ENCODE measurements at regions not wholly inside any gene's neighbourhood (a gene's known extent, or its start where the extent isn't known, plus 50 kb on each side); places are given as distances from the start of the nearest gene placed in this dataset.
"Not testable (repeated sequence)": the region's sequence is repeated elsewhere in the genome, so short reads cannot be mapped to it uniquely, and the experiment has no call there.

DNA sequence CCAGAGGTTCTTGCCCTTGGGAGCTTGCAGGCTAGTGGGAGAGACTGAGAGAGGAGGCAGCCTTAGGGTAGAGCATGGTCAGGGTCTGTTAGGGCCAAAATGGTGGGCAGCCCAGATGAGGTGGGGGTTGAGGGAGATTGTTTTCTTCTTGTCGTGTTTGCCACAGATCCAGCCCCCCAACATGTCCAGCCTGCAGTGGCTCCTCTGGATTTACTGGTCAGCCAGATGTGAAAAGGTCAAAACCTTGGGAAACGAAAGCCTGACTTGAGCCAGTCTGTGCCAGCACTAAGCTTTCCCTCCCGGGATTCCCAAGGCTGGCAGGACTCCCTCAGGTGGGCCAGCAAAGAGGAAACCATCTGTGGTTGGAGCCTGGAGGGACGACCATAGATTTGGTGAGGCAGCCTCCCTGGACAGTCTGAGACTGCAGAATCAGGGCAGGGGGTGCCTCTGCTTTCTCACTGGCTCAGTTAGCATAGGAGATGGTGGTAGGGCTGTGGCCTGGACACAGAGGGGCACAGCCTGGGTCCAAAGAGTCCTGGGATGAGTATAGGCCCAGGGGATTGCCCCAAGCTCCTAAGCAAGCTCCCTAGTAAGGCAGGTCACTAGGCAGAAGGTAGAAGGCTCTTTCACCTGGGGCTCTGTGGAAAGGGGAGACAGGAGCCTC is 51.2 kb upstream of the PRR23C start:
- DNase-seq: no peak

DNA sequence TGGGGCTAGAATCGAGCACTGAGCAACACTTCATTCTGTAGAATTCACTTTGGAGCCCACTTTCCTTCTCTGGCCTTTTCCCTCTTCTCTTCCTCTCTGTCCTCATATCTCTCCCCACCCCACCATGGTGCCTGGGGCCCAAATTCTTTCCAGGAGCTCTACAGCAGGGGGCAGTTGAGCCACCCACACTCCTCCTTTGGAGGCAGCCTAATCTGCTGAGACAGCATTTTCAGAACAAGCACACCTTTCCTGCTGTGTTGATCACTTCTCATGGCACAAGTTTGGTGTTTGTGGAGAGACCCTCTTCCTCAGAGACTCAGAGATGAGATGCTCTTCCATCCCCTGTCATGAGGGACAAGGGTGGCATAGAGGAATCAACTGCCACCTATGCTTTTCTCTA is 52.0 kb upstream of the PRR23C start:
- DNase-seq: no peak

DNA sequence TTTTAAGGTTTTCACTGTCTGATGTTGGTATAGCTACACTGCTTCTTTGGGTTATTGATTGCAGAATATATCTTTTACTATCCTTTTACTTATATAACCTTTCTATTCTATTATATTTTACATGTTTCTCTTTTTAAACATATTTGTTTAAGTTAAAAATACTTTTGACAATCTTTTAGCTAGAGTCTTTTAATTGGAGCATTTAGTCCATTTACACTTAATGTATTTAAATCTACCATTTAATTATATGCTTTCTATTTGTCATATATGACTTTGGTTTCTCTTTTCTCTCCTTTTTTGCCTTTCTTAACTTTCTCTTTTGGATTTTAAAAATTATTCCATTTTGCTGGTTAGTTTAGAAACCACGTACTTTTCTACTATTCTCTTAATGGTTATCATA is 53.7 kb upstream of the PRR23C start:
- DNase-seq: no peak

DNA sequence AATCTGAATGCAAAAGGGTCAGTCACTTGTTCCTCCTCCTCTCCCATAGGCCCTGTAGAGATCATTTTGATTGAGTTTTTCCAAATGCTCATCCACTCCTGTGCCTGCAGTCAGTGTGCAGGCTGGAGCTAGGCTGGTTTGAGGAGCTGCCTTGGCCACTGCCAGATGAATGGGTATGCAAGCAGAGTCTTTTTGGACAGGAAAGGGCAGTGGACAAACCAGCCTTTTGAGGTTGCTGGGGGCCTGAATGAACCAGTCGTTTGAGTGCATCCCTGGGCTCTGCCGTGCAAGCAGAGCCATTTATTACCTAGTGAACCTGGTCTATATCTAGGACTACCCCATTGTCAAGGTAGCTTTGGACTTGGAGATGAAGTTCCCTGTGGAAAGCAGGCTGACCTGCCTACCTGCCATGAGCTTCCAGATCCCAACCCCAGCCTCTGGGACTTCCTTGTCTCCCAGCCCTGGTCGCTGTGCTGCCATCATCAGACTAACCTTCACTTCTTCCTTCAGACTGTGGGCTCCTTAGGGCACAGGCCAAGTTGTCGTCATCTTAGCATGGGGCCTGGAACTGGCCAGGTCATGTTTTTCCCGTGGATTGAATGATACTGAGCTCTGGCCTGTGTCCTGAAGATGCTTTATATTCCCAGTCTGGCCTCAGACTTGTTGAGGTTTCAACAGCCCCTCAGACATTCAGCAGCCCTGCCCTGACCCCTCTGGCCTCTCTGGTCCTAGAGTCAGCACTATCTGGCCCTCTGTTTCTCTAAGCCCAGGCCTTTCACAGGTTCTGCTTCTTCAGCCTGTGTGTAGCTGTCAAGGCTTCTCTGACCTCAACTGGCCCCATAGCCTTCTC is 55.5 kb upstream of the PRR23C start:
- DNase-seq: no peak

DNA sequence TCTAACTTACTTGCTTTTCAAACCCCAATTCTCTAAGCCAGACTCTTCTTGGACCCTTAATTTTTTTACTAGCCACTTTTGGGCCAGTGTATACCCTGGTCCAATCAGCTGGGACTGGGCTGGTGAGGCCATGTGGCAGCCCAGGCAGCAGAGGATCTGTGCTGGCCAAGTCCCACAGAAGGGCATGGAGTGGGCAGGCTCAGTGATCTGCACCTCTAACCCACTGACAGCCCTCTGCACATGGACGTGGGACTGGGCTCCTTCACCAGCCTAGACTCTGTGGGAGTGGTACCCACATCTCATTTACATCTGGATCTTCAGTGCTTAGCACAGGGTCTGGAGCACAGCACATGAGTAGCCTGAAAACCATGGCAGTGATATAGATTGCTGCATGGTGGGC is 56.1 kb upstream of the PRR23C start:
- DNase-seq: no peak

DNA sequence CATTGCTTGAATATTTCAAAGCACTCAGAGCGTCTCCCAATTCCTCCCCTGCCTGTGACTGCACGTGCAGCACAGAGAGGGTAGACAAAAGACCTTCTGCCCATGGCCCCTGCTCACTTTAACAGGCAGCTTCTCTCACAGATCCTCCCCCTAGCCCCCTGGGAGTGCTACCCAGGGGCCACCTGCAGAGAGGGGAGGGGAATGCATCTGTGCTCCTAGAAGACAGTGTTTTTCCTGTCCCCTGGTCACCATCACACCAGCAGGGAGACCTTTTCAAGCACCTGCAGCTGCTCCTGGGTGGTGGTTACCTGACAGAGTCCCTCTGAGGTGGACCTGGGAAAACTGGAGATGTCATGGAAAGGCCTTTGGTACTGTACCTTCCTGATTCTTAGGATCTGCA is 56.7 kb upstream of the PRR23C start:
- DNase-seq: no peak

DNA sequence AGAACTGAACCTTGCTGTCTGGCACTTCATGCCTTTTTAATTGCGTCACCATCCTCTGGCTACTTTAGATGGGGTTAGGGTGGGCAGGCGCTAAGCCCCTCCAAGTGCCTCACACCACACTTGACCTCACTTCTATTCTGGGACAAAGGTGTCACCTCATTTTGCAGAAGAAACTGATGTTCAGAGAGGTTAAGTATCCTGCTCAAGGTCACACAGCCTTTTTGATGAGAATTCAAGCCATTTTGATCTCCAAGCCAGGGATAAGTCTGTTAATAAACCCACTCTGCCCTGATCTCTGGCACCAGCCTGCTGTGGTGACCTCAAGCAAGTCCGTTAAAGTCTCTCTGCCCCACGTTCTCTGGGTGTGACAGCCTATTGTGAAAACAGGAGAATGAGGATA is 58.8 kb upstream of the PRR23C start:
- no peak for DNase-seq

DNA sequence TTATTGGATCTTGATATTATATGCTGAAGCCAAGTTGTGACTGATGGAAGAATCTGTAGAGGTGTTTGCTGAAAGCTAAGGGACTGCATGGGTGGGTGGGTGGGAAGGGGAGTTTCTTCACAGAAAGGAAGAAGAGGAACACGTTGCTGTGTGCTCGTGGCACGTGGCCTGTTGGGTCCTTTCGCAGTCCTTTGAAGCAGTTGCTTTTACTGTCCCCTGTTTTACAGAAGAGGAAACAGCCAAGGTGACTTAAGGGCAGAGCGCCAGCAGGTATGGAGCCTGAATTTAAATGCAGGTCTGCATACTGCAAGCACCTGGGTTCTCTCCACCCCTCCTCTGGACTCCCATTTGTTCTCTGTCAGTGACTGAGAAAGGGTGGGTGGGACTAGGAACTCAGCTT is 59.4 kb upstream of the PRR23C start:
- DNase-seq: no peak

DNA sequence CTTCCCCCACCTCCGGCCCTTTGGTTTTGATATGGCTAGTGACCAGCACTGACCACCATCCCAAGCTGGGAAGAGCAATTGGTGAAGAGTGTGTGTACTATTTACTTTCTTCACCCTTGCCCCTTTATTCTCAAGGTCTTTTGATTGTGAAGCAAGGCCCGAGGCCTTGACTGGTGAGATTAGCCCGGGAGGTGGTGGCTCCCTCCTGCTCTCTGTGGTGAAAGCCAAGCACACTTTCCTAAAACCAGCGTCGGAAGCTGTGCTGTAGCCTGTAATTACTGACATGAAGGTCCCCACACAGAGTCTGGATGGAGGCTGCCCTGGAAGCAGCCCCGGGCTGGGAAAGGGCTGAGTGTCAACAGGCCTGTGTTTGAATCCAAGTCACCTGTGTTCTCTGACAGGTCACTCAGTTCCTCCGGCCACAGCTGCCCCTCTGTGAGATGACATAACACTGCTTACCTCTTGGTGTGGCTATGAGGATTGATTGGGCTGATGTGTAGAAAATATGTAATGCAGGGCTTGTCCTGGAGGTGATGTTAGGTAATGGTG is 60.5 kb upstream of the PRR23C start:
- DNase-seq: no peak

DNA sequence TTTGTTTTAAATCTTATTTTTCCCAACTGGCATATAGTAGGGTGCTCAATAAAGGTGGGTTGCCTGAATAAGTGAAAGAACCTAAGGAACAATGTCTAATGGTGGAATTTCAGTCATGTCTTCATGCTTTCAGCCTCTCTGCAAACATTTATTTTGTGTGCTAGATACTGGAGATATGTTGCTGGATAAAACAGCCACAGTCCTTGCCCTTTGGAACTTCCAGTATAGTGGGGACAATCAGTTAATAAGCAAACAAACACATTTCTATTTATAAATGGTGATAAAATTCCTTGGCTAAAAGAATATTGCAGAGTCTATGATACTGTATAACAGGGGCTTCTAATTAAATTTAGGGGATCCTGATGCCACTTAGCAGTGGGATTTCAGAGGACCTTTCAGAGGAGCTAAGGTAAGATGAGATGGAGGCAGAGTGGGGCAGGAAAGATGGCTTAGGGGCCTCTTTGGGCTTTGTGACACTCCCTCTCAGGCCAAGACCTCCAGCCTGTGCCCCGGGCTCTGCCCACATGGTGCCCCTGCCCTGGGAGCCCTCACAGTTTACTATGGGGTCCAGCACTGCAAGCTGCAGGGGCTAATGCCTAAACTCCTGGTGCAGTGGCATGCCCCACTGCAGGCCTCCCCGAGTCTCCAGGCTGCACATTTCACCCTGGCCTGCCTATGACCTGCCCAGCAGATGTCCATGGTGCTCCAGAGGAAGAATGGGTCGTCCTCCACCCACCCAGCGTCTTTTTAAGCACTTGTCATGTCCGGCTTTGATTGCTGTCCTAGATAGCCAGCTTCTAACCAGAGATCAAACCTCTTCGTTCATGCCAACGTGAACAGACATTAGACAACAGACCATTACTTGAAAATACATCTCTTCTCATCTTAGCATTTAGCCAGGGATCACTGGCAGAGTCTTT is 61.6 kb upstream of the PRR23C start:
- no peak for DNase-seq

DNA sequence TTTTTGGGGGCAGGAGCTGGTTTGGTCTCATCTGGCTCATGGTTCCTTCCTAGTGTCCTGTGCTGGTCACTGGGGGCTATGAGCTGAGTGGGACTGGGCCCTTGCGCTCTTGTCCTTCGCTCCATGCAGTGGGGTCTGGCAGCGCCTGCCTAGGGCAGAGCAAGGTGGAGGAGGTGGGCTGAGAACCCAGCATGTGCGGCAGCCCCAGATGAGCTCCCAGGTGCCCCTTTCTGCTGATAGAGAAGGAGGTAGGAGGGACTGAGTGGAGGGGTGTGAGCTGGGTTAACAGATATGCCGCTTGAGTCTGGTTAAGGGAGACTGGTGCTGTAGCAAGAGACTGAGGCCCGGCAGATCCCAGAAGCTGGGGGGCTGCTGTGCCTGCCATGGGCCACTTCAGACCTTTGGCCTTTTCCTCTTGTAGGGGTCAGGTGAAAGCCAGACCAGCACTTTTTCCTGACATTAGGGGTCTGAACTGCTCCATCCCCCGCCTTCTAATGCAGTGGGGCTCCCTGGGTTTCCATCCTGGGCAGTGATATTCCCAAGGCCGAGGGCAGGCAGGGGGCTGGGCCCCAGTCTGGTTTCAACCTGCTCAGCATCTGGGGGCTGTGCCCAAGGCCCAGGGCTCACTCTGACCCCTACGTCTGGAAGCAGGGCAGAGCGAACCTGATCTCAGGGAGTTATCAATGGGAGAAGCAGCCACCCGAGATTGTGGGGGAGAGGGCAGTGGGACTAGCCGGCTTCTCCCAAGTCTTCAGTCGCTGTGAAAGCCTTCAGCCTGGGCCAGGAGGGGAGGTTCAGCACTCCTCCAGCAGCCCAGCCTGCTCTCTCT is 62.9 kb upstream of the PRR23C start:
- DNase-seq: no peak

DNA sequence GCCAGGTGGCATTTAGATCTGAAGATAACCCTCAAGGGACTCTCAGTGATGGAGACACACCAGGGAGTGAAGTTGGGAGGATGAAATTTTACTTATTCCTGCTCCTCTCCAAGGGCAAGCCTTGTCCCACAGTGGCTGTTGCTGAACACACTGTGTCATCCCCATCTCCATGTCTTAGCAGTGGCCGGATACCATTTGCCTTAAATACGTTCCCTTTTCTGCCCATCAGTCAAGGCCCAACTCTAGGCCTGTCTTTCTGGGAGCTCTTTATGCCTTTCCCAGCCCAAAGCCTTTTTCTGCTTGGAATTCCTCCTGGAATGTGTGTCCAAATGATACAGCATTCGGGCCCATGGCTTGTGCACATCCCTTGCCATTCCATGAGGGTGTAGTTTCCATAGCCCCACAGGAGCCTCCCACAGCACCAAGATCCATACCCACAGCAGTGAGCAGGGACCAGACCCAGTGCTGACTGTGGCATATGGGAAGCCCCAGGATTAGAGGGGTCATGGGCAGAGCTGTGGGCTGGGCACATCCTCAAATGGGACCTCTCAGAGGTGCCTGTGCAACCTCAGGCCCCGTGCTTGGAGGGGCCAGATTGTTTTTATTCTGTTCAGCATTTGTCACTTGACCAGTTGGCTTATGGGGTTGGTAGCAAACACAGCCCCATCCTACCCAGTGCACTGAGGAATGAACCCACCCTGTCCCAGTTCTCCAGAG is 63.7 kb upstream of the PRR23C start:
- no peak for DNase-seq

DNA sequence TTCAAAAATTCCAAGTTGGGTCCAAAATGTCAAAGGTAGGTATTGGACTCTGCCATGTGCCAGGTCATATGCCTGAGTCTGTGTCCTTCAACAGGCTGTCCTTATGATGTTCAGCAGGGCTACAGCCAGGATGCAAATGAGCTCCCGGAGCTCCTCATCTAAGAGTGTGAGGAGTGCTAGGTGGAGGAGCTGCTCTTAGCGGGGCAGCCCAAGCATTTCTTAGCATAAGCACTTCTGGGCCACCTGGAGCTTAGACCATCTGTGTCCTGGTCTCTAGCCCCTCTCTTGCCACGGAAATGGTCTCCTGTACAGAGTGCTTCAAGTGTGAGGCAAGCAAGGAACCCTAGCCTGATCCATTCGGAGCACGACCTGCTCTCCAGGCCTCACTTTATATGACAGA is 64.6 kb upstream of the PRR23C start:
- no peak for DNase-seq

DNA sequence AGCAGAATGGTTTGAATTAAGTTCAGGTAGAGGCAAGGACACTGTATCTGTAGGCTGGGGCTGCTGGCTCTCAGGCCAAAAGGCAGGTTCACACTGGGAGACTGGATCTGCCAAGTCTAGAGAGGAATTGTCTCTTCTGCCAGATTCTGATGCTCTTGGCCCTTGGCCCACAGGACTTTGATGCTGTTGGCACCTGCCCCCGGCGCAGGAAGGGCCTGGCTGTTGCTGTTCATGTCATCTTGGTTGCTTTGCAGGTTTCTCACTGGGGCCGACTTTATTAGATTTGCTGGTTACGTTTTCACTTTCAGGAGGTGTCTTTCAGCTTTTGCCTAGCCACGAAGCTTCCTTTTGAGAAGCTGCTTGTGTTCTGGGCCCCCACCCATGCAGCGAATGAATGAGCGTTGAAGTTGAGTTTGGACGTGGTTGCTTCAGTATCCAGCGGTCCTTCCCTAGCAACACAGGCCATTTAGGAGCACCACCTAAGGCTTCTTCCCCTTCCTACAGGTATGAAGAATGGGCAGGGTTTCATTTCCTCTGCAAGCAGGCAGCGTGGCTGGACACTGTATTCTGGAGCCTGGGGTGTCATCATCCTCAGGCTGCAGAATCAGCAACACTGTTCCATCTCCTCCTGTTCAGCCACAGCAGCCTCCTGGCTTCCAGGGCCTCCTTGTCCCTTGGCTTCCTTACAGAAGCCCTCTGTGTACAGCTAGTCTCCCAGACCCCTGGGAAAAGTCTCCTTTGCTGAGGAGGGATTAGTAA is 65.6 kb upstream of the PRR23C start:
- DNase-seq: no peak

DNA sequence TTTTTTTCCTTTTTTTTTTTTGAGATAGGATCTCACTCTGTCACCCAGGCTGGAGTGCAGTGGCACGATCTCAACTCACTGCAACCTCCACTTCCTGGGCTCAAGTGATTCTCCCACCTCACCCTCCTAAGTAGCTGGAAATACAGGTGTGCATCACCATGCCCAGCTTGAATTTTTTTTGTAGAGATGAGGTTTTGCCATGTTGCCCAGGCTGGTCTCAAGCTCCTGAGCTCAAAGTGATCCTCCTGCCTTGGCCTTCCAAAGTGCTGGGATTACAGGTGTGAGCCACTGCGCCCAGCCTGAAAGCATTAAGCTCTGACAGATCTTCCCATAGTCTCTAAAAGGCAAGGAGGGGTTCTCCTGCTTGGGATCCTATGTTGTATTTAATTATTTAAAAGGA is 66.2 kb upstream of the PRR23C start:
- not testable (repeated sequence) for DNase-seq

DNA sequence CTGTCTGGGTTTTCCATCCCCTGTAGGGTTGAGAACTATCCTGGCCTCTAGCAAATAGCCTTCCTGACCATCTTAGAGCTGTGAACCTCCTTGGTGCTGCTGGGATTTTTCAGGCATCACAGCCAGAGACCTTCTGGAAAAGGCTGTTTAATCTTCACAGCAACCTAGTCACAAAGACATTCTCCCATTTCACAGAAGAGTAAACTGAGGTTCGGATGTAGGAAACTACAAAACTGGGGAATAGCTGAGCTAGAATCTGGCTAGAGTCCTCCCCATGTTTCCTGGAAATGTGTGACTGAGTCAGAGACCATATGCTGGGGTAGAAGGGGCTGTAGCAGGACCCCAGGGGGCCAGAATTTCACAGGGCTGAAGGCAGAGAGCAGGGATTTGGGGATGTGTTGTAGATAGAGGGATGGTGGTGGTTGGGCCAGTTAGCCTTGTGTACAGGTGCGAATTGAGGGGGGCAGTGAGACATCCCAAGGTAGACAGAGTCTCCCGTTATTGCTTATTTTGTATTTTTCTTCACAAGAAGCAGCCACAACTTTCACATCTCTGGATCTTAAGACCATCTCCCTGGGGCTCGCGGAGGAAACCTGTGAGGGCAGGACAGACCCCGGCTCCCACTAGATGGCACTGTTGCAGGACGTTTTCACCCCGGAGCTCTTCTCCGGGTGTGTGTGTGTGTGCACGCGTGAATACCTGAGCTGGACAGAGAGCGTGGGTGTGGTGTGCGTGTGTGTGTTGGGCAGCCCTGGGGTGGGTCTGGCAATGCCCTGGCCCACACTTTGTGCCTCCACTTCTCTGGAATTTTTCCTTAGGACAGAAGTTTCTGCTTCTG is 66.9 kb upstream of the PRR23C start:
- DNase-seq: peak; percentile 55

DNA sequence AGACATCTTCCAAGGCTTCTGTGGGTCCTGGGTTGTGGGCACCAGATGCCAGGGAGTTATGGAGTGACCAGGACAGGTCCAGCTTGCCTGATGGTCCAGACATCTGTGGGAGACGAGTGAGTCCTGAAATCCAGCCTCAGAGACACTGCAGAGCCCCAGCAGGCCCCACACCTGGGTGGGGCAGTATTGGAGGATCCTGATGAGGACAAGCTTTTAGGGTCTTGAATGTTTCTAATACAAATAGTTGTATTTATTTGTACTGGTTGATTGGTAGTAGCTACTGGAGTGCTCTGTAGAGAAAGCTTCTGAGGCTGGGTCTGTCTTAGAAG is 67.5 kb upstream of the PRR23C start:
- DNase-seq: no peak

DNA sequence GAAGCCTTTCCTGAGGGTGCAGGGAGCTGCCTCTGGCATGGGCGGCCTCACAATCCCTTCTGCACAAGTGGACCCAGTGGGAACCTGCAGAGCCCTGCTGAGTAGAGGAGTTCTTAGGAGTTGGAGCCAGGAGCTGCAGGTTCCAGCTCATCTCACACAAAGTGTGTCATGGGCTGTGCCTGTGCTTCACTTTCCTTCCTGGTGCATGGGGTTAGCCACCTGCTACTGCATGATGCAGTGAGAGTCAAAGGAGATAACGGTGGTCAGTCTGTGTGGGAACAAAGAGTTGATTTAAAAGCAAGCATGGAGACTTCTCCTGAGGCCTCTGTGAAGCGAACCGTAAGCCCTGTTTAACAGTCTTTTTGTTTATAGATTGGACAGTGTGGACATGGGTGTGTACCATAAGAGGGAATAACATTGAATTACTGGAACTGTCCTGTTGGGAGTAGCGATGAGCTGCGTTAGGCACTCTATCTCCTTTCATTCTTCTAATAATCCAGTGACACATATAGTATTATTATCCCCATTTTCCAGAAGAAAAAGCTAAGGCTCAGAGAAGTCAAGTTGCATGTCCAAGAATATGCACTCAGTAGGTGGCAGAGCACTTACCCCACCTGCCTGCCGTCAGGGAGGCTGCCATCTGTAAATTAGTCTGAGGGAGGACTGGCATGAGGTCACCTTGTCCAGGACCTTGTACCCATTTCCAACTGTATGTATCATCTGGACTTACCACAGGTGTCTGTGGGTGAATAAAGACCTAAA is 68.7 kb upstream of the PRR23C start:
- no peak for DNase-seq

DNA sequence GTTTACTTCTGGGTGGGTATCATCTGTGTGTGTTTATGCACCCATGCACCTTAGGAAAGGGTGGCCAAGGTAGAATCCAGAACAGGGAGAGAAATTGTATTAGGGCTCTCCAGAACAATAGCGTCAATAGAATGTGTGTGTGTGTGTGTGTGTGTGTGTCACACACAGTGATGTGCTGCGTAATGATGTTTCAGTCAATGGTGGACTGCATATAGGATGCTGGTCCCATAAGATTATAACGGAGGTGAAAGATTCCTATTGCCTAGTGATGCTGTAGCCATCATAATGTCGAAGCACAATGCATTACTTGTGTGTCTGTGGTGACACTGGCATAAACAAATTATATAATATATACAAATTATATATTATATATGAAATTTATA is 69.3 kb upstream of the PRR23C start:
- no peak for DNase-seq

Data from suppressor macrophage treated with lipopolysaccharide for 4 hours (primary cell).